PFSK-1 (cell line): ENCODE measurements at regions not wholly inside any gene's neighbourhood (a gene's known extent, or its start where the extent isn't known, plus 50 kb on each side); places are given as distances from the start of the nearest gene placed in this dataset.

Experiments
- FOXP2 ChIP-seq: optimal IDR thresholded peaks from 2 replicates; pipeline ENCODE3; 2011; ENCODE audit warnings: borderline replicate concordance, control low read depth, inconsistent platforms; ENCODE audit not compliant: insufficient read depth; ENCODE audit errors: extremely low read length, extremely low read depth
- POLR2AphosphoS5 ChIP-seq: IDR thresholded peaks from 2 replicates; pipeline ENCODE4 v1.6.1; 2012; ENCODE audit warnings: low read depth, mild to moderate bottlenecking, control low read depth, low read length, moderate library complexity
- REST ChIP-seq, 2 experiments: IDR thresholded peaks; 2 replicates each; pipeline versions ENCODE4 v1.6.1 to v1.8.0; 2011 to 2012; ENCODE audit warnings: low read depth in 2 of 2, low read length in 2 of 2, control low read depth in 1 of 2, inconsistent platforms in 1 of 2, mild to moderate bottlenecking in 1 of 2, moderate library complexity in 1 of 2; ENCODE audit not compliant: insufficient read depth in 1 of 2
- SIN3A ChIP-seq: IDR thresholded peaks from 2 replicates; pipeline ENCODE4 v1.6.1; 2012; ENCODE audit warnings: mild to moderate bottlenecking, low read length, moderate library complexity, borderline replicate concordance; ENCODE audit not compliant: insufficient read depth
- TAF1 ChIP-seq: IDR thresholded peaks from 2 replicates; pipeline ENCODE4 v1.6.1; 2012; ENCODE audit warnings: low read length, control low read depth, borderline replicate concordance; ENCODE audit not compliant: insufficient read depth

- TF ChIP-seq SIN3A (no peak), TAF1 (no peak), REST (IDR thresholded peaks at IDR 0.05; ENCODE audit: insufficient read depth in 1 of 2, low read depth in 2 of 2, low read length in 2 of 2) (no peak), FOXP2 (no peak), POLR2AphosphoS5 (no peak)
These were observed 850.2 kb downstream of the BRINP3 start for GRCh38 chr1:189627427-189627826.

GRCh38 chr1:189628857-189629256, 848.8 kb downstream of the BRINP3 start:
- no peak for TF ChIP-seq TAF1
- TF ChIP-seq POLR2AphosphoS5 = no peak
- TF ChIP-seq REST (IDR thresholded peaks at IDR 0.05; ENCODE audit: insufficient read depth in 1 of 2, low read depth in 2 of 2, low read length in 2 of 2) = no peak
- TF ChIP-seq FOXP2 = no peak
- TF ChIP-seq SIN3A = no peak

- TF ChIP-seq REST (IDR thresholded peaks at IDR 0.05; ENCODE audit: insufficient read depth in 1 of 2, low read depth in 2 of 2, low read length in 2 of 2) (no peak), SIN3A (no peak), FOXP2 (no peak), POLR2AphosphoS5 (no peak), TAF1 (no peak)
These were observed 844.0 kb downstream of the BRINP3 start for GRCh38 chr1:189633658-189634057.

GRCh38 chr1:189637041-189637440, 840.6 kb downstream of the BRINP3 start:
- TF ChIP-seq REST (IDR thresholded peaks at IDR 0.05; ENCODE audit: insufficient read depth in 1 of 2, low read depth in 2 of 2, low read length in 2 of 2) = no peak
- TF ChIP-seq FOXP2 = no peak
- no peak for TF ChIP-seq SIN3A
- no peak for TF ChIP-seq POLR2AphosphoS5

GRCh38 chr1:189644970-189645369, 832.7 kb downstream of the BRINP3 start:
- TF ChIP-seq REST (IDR thresholded peaks at IDR 0.05; ENCODE audit: insufficient read depth in 1 of 2, low read depth in 2 of 2, low read length in 2 of 2) = no peak
- TF ChIP-seq TAF1 = no peak
- no peak for TF ChIP-seq FOXP2
- TF ChIP-seq POLR2AphosphoS5 = no peak
